PC-3 (cell line): ENCODE measurements at regions not wholly inside any gene's neighbourhood (a gene's known extent, or its start where the extent isn't known, plus 50 kb on each side); places are given as distances from the start of the nearest gene placed in this dataset.
"Not testable (repeated sequence)": the region's sequence is repeated elsewhere in the genome, so short reads cannot be mapped to it uniquely, and the experiment has no call there.

Source experiments
- ATAC-seq: fragments of 200-7000 bp; cut with Tn5 transposase; 2 replicates; pipeline ENCODE4 v1.9.1; 2020; ENCODE audit warnings: mild to moderate bottlenecking, moderate library complexity
- BruUV-seq: library from RNA; stranded (reverse); fragments of 400-500 nt; replicated peaks from 2 replicates; lab custom pipeline; 2021; lab: Mats Ljungman, UMichigan
- CTCF ChIA-PET: fragments of 300-600 bp; sonication (Branson Sonifier 250); formaldehyde crosslinking; loops from one replicate; lab custom pipeline; 2022; ENCODE audit warnings: antibody characterized with exemption; lab: Charles Lee
- POLR2A ChIA-PET: fragments of 300-600 bp; sonication (Branson Sonifier 250); formaldehyde crosslinking; loops from one replicate; lab custom pipeline; 2022; ENCODE audit warnings: antibody characterized with exemption; ENCODE audit not compliant: unreplicated experiment; lab: Charles Lee
- DNase-seq: peaks from one replicate; pipeline ENCODE4 v3.0.0-alpha.2; 2015
- H2AFZ ChIP-seq: fragments of 300-600 bp; sonication (generic); 2 replicates; pipeline ENCODE4 v1.6.0; 2016; ENCODE audit warnings: antibody characterized with exemption, low read length
- H3F3A ChIP-seq: fragments of 300-600 bp; sonication (generic); one replicate; pipeline ENCODE4 v1.6.0; 2017; ENCODE audit warnings: antibody characterized with exemption, low read length, control low read depth, mild to moderate bottlenecking; ENCODE audit not compliant: unreplicated experiment
- H3K27ac ChIP-seq: fragments of 300-600 bp; sonication (generic); 2 replicates; pipeline ENCODE4 v1.5.1; 2016; ENCODE audit warnings: mild to moderate bottlenecking, low read length
- H3K27me3 ChIP-seq: fragments of 300-600 bp; sonication (generic); 2 replicates; pipeline ENCODE4 v1.6.1; 2016; ENCODE audit warnings: low read length, mixed read lengths
- H3K36me3 ChIP-seq: fragments of 300-600 bp; sonication (generic); 2 replicates; pipeline ENCODE4 v1.6.1; 2016; ENCODE audit warnings: low read depth, mixed run types, low read length, mixed read lengths
- H3K4me1 ChIP-seq: fragments of 300-600 bp; sonication (generic); 2 replicates; pipeline ENCODE4 v1.5.1; 2016; ENCODE audit warnings: low read length; ENCODE audit not compliant: insufficient read depth
- H3K4me2 ChIP-seq: fragments of 300-600 bp; sonication (generic); 2 replicates; pipeline ENCODE4 v1.6.0; 2016; ENCODE audit warnings: low read length
- H3K4me3 ChIP-seq: fragments of 300-600 bp; sonication (generic); 2 replicates; pipeline ENCODE4 v1.5.1; 2016; ENCODE audit warnings: mild to moderate bottlenecking, low read length, mixed read lengths
- H3K79me2 ChIP-seq: fragments of 300-600 bp; sonication (generic); 2 replicates; pipeline ENCODE4 v1.6.1; 2017; ENCODE audit warnings: low read length, mixed read lengths
- H3K9ac ChIP-seq: fragments of 300-600 bp; sonication (generic); 2 replicates; pipeline ENCODE4 v1.6.0; 2016; ENCODE audit warnings: mild to moderate bottlenecking, low read length
- H3K9me2 ChIP-seq: fragments of 300-600 bp; sonication (generic); replicated peaks from 2 replicates; pipeline ENCODE4 v1.6.1; 2016; ENCODE audit warnings: mixed run types, low read length, mixed read lengths
- H3K9me3 ChIP-seq: fragments of 300-600 bp; sonication (generic); 2 replicates; pipeline ENCODE4 v1.6.1; 2016; ENCODE audit warnings: low read length, mixed read lengths
- H4K20me1 ChIP-seq: fragments of 300-600 bp; sonication (generic); 2 replicates; pipeline ENCODE4 v1.6.1; 2016; ENCODE audit warnings: low read length, mixed read lengths
- CTCF ChIP-seq: fragments of 300-600 bp; sonication (generic); conservative IDR thresholded peaks from 2 replicates; pipeline ENCODE4 v1.5.1; 2017; ENCODE audit warnings: antibody characterized with exemption, low read depth, mild to moderate bottlenecking, low read length
- EZH2 ChIP-seq: fragments of 300-600 bp; sonication (generic); IDR thresholded peaks from one replicate; pipeline ENCODE4 v1.6.1; 2017; ENCODE audit warnings: antibody characterized with exemption, mild to moderate bottlenecking, low read length; ENCODE audit not compliant: unreplicated experiment
- EZH2phosphoT487 ChIP-seq: fragments of 300-600 bp; sonication (generic); IDR thresholded peaks from 2 replicates; pipeline ENCODE4 v1.6.1; 2018; ENCODE audit warnings: mild to moderate bottlenecking, antibody characterized with exemption, low read length, borderline replicate concordance
- intact Hi-C: fragments of 100-400 bp; cut with micrococcal nuclease; formaldehyde crosslinking; loops from 2 replicates; pipeline ENCODE4 v1.9.0; 2023

- intact Hi-C loops: no loop called here
- DNase-seq (no peak), ATAC-seq (no peak)
- TF ChIP-seq CTCF: no peak
- TF ChIP-seq EZH2: no peak
- no peak for TF ChIP-seq EZH2phosphoT487
- Histone ChIP-seq H3K9ac (no peak overlapping the region), H3K36me3 (no peaks in the 10 kb centered on the region), H3K27me3 (peaks cover 11% of the 10 kb centered on the region), H3F3A (no peaks in the 10 kb centered on the region), H3K9me3 (no peaks in the 10 kb centered on the region), H3K4me1 (no peaks in the 10 kb centered on the region), H3K4me3 (no peak overlapping the region), H3K4me2 (no peak overlapping the region), H2AFZ (no peak overlapping the region), H3K9me2 (no peaks in the 10 kb centered on the region), H3K79me2 (no peaks in the 10 kb centered on the region), H3K27ac (no peak overlapping the region), H4K20me1 (no peaks in the 10 kb centered on the region)
- no TSS peak for BruUV-seq
- POLR2A ChIA-PET: no interaction called here
- CTCF ChIA-PET: no interaction called here
These were observed 83.8 kb upstream of the CCND2 start for GRCh38 chr12:4189721-4190120.

- Histone ChIP-seq H3K9ac (no peak overlapping the region), H3K4me3 (no peak overlapping the region), H3K4me2 (no peak overlapping the region), H3K9me3 (no peaks in the 10 kb centered on the region), H3K27ac (no peak overlapping the region), H3K36me3 (no peaks in the 10 kb centered on the region), H4K20me1 (no peaks in the 10 kb centered on the region), H3K79me2 (no peaks in the 10 kb centered on the region), H3K4me1 (no peaks in the 10 kb centered on the region), H3K27me3 (no peaks in the 10 kb centered on the region), H2AFZ (no peak overlapping the region), H3K9me2 (no peaks in the 10 kb centered on the region), H3F3A (no peaks in the 10 kb centered on the region)
- no peak for TF ChIP-seq CTCF
- TF ChIP-seq EZH2phosphoT487: no peak
- no peak for TF ChIP-seq EZH2
- CTCF ChIA-PET: no interaction called here
- BruUV-seq: no TSS peak
- POLR2A ChIA-PET: no interaction called here
- ATAC-seq: no peak
- intact Hi-C loops: no loop called here
- no peak for DNase-seq
These were observed 85.6 kb upstream of the CCND2 start for GRCh38 chr12:4187916-4188315.

DNA sequence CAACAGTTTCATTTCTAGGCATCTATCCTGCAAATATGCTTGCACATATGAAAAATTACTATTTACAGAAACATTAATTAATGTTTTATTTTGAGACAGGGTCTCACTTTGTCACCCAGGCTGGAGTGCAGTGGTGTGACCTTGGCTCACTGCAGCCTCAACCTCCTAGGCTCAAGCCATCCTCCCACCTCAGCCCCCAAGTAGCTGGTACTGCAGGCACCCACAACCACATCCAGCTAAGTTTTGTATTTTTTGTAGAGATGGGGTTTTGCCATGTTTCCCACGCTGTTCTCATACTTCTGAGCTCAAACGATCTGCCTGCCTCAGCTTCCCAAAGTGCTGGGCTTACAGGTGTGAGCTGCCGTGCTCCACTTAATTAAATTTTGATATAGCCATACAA lies 86.2 kb upstream of the CCND2 start:
- H3K27ac ChIP-seq, H3K4me2 ChIP-seq, POLR2A ChIA-PET, H3K27me3 ChIP-seq, CTCF ChIA-PET, ATAC-seq, intact Hi-C loops, H3K9ac ChIP-seq, H4K20me1 ChIP-seq, DNase-seq, H3K4me3 ChIP-seq, BruUV-seq, H3K36me3 ChIP-seq, H3K4me1 ChIP-seq, H3K79me2 ChIP-seq, H3K9me2 ChIP-seq, H3K9me3 ChIP-seq, H3F3A ChIP-seq, H2AFZ ChIP-seq: not testable (repeated sequence)
